CD14-positive monocyte (primary cell): ENCODE measurements at regions not wholly inside any gene's neighbourhood (a gene's known extent, or its start where the extent isn't known, plus 50 kb on each side); places are given as distances from the start of the nearest gene placed in this dataset.

Experiments used
- DNase-seq, 3 donors: peaks; one replicate each; pipeline ENCODE4 v3.0.0-alpha.2; 2011 to 2022
- H2AFZ ChIP-seq: 2 replicates; pipeline ENCODE4 v1.6.0; 2012; ENCODE audit warnings: mild to moderate bottlenecking, low read depth, low read length, inconsistent platforms; ENCODE audit not compliant: insufficient read depth, poor library complexity, severe bottlenecking
- H3K27ac ChIP-seq, 2 donors: 1 replicate in 1 of 2; 2 replicates in 1 of 2; pipeline ENCODE4 v1.5.1; 2012 to 2013; ENCODE audit warnings: low read length in 2 of 2, control low read depth in 1 of 2, inconsistent platforms in 1 of 2, low read depth in 1 of 2, mild to moderate bottlenecking in 1 of 2
- H3K27me3 ChIP-seq, 2 donors: one replicate each; pipeline versions ENCODE4 v1.6.0 to v1.6.1; 2011 to 2013; ENCODE audit warnings: low read length in 2 of 2; ENCODE audit not compliant: control insufficient read depth in 2 of 2, insufficient read depth in 2 of 2
- H3K36me3 ChIP-seq, 2 donors: replicated peaks in 1 of 2; 1 replicate in 1 of 2; 2 replicates in 1 of 2; pipeline versions ENCODE4 v1.5.1 to v1.6.1; 2012 to 2013; ENCODE audit warnings: low read length in 2 of 2, control low read depth in 1 of 2, inconsistent platforms in 1 of 2, mild to moderate bottlenecking in 1 of 2; ENCODE audit not compliant: insufficient read depth in 2 of 2, control insufficient read depth in 1 of 2
- H3K4me1 ChIP-seq, 2 donors: 1 replicate in 1 of 2; 2 replicates in 1 of 2; pipeline versions ENCODE4 v1.5.1 to v1.6.1; 2012 to 2013; ENCODE audit warnings: low read length in 2 of 2, control low read depth in 1 of 2, inconsistent platforms in 1 of 2, mild to moderate bottlenecking in 1 of 2, moderate library complexity in 1 of 2; ENCODE audit not compliant: insufficient read depth in 2 of 2, control insufficient read depth in 1 of 2
- H3K4me2 ChIP-seq: replicated peaks from 2 replicates; pipeline ENCODE3; 2012; ENCODE audit warnings: low read length, moderate library complexity, mild to moderate bottlenecking; ENCODE audit not compliant: poor library complexity, severe bottlenecking; ENCODE audit errors: extremely low read depth
- H3K4me3 ChIP-seq, 3 experiments: fragments of 200-600 bp in 1 of 3; sonication (generic) in 1 of 3; replicated peaks in 1 of 3; 1 replicate in 2 of 3; 2 replicates in 1 of 3; pipeline ENCODE4 v1.5.1; 2011 to 2013; ENCODE audit warnings: low read length in 3 of 3, mild to moderate bottlenecking in 3 of 3, control low read depth in 2 of 3, low read depth in 2 of 3, inconsistent platforms in 1 of 3, moderate library complexity in 1 of 3
- H3K79me2 ChIP-seq: 2 replicates; pipeline ENCODE4 v1.6.0; 2012; ENCODE audit warnings: mild to moderate bottlenecking, control low read depth, inconsistent platforms, low read length, moderate library complexity; ENCODE audit not compliant: insufficient read depth
- H3K9ac ChIP-seq: 2 replicates; pipeline ENCODE4 v1.6.0; 2017; ENCODE audit warnings: low read length, mild to moderate bottlenecking; ENCODE audit not compliant: insufficient read depth, poor library complexity, severe bottlenecking
- H3K9me3 ChIP-seq, 2 donors: replicated peaks in 1 of 2; 1 replicate in 1 of 2; 2 replicates in 1 of 2; pipeline versions ENCODE4 v1.5.1 to v1.6.1; 2012 to 2013; ENCODE audit warnings: low read length in 2 of 2, control low read depth in 1 of 2; ENCODE audit not compliant: control insufficient read depth in 1 of 2, insufficient read depth in 1 of 2
- H4K20me1 ChIP-seq: 2 replicates; pipeline ENCODE4 v1.6.0; 2012; ENCODE audit warnings: mild to moderate bottlenecking, low read length, control low read depth, moderate library complexity; ENCODE audit not compliant: insufficient read depth
- H3K27ac Mint-ChIP-seq, 7 donors: one replicate each; pipeline ENCODE4 v1.8.0; 2020; ENCODE audit warnings: mild to moderate bottlenecking in 7 of 7, mixed read lengths in 7 of 7, moderate library complexity in 6 of 7, inconsistent platforms in 2 of 7
- H3K27me3 Mint-ChIP-seq, 3 donors: one replicate each; pipeline ENCODE4 v1.8.0; 2021 to 2022; ENCODE audit warnings: low read depth in 3 of 3, mild to moderate bottlenecking in 3 of 3, mixed read lengths in 3 of 3, moderate library complexity in 3 of 3, inconsistent platforms in 1 of 3
- H3K36me3 Mint-ChIP-seq, 2 donors: one replicate each; pipeline ENCODE4 v1.8.0; 2020; ENCODE audit warnings: mixed read lengths in 2 of 2, inconsistent platforms in 1 of 2, mild to moderate bottlenecking in 1 of 2
- H3K4me1 Mint-ChIP-seq: one replicate; pipeline ENCODE4 v1.8.0; 2020; ENCODE audit warnings: mild to moderate bottlenecking, mixed read lengths
- H3K4me3 Mint-ChIP-seq, 2 donors: one replicate each; pipeline ENCODE4 v1.8.0; 2020; ENCODE audit warnings: mild to moderate bottlenecking in 2 of 2, mixed read lengths in 2 of 2, moderate library complexity in 1 of 2
- H3K9me3 Mint-ChIP-seq, 7 donors: one replicate each; pipeline ENCODE4 v1.8.0; 2020 to 2022; ENCODE audit warnings: mixed read lengths in 7 of 7, mild to moderate bottlenecking in 6 of 7, moderate library complexity in 6 of 7, inconsistent platforms in 2 of 7
- WGBS: methylation state at CpG from one replicate; pipeline ENCODE4 v1.1.5; 2013; ENCODE audit warnings: missing lambda C conversion rate; ENCODE audit not compliant: insufficient coverage; 5-methylcytosine and 5-hydroxymethylcytosine counted together
- intact Hi-C, 2 donors: fragments of 100-400 bp; cut with micrococcal nuclease; formaldehyde crosslinking; loops; one replicate each; pipeline versions ENCODE4 v1.15.0 to v1.15.1; 2023
- TF ChIP-seq, protein P1 (sequence below): fragments of 200-600 bp; IDR thresholded peaks from one replicate; pipeline ENCODE4 v1.8.0; 2022; ENCODE audit warnings: antibody characterized with exemption, mild to moderate bottlenecking

- WGBS, result 75% methylated on average over 2 of the region's 2 CpGs
- TF ChIP-seq, protein P1, sequence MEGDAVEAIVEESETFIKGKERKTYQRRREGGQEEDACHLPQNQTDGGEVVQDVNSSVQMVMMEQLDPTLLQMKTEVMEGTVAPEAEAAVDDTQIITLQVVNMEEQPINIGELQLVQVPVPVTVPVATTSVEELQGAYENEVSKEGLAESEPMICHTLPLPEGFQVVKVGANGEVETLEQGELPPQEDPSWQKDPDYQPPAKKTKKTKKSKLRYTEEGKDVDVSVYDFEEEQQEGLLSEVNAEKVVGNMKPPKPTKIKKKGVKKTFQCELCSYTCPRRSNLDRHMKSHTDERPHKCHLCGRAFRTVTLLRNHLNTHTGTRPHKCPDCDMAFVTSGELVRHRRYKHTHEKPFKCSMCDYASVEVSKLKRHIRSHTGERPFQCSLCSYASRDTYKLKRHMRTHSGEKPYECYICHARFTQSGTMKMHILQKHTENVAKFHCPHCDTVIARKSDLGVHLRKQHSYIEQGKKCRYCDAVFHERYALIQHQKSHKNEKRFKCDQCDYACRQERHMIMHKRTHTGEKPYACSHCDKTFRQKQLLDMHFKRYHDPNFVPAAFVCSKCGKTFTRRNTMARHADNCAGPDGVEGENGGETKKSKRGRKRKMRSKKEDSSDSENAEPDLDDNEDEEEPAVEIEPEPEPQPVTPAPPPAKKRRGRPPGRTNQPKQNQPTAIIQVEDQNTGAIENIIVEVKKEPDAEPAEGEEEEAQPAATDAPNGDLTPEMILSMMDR, result no peak
Observed at GRCh38 chr11:32497951-32498350, 62.6 kb upstream of the WT1 start.

GRCh38 chr11:32494629-32495028 is 59.3 kb upstream of the WT1 start:
- intact Hi-C loops, result no loop called here
- Mint-ChIP-seq H3K27me3 (peaks cover 0 to 2% (median 0%) of the 10 kb centered on the region in 3 donors), H3K9me3 (no peaks in the 10 kb centered on the region), H3K4me1 (no peaks in the 10 kb centered on the region), H3K27ac (no peak overlapping the region), H3K4me3 (no peak overlapping the region), H3K36me3 (no peaks in the 10 kb centered on the region)
- TF ChIP-seq, protein P1, result no peak
- H3K4me1 ChIP-seq, result no peaks in the 10 kb centered on the region
- H3K4me2 ChIP-seq, result no peak overlapping the region
- no peak overlapping the region for H3K9ac ChIP-seq
- DNase-seq, result no peak
- no peak overlapping the region for H3K27ac ChIP-seq
- H2AFZ ChIP-seq, result no peak overlapping the region
- H3K9me3 ChIP-seq, result no peaks in the 10 kb centered on the region
- H4K20me1 ChIP-seq, result no peaks in the 10 kb centered on the region
- no peaks in the 10 kb centered on the region for H3K27me3 ChIP-seq
- H3K4me3 ChIP-seq, result no peak overlapping the region
- H3K36me3 ChIP-seq, result no peaks in the 10 kb centered on the region
- H3K79me2 ChIP-seq, result no peaks in the 10 kb centered on the region

More at GRCh38 chr11:32497951-32498350, 62.6 kb upstream of the WT1 start:
- Histone ChIP-seq H3K9ac (no peak overlapping the region), H3K27ac (no peak overlapping the region), H3K4me2 (no peak overlapping the region), H3K9me3 (no peaks in the 10 kb centered on the region), H4K20me1 (no peaks in the 10 kb centered on the region), H2AFZ (no peak overlapping the region), H3K4me3 (no peak overlapping the region), H3K36me3 (no peaks in the 10 kb centered on the region), H3K27me3 (no peaks in the 10 kb centered on the region), H3K4me1 (no peaks in the 10 kb centered on the region), H3K79me2 (no peaks in the 10 kb centered on the region)
- Mint-ChIP-seq H3K36me3 (no peaks in the 10 kb centered on the region), H3K4me3 (no peak overlapping the region), H3K4me1 (no peaks in the 10 kb centered on the region), H3K27me3 (peaks cover 0 to 5% (median 2%) of the 10 kb centered on the region in 3 donors), H3K9me3 (no peaks in the 10 kb centered on the region), H3K27ac (no peak overlapping the region)
- intact Hi-C loops, result no loop called here
- no peak for DNase-seq
